GM12878 (cell line): ENCODE measurements at regions not wholly inside any gene's neighbourhood (a gene's known extent, or its start where the extent isn't known, plus 50 kb on each side); places are given as distances from the start of the nearest gene placed in this dataset.

Source experiments
- ATAC-seq: fragments of 200-7000 bp; cut with Tn5 transposase; 3 replicates; pipeline ENCODE4 v1.9.1; 2020; ENCODE audit warnings: mild to moderate bottlenecking, moderate library complexity
- BruUV-seq: library from RNA; stranded (reverse); fragments of 400-500 nt; replicated peaks from 2 replicates; lab custom pipeline; 2021; lab: Mats Ljungman, UMichigan
- CTCF ChIA-PET: fragments of 300-600 bp; sonication (Branson Sonifier 250); formaldehyde crosslinking; extraction: SDS; loops from one replicate; lab custom pipeline; 2021; ENCODE audit warnings: inconsistent platforms; lab: Yijun Ruan, JAX
- POLR2A ChIA-PET: fragments of 350-600 bp; formaldehyde crosslinking; extraction: SDS; loops from one replicate; lab custom pipeline; 2021; ENCODE audit warnings: inconsistent platforms; lab: Charles Lee
- RAD21 ChIA-PET: fragments of 300-600 bp; sonication (Branson Sonifier 250); formaldehyde crosslinking; loops from one replicate; lab custom pipeline; 2023; ENCODE audit warnings: antibody characterized with exemption; ENCODE audit not compliant: unreplicated experiment; lab: Charles Lee
- SMC1A ChIA-PET: fragments of 300-600 bp; sonication (Branson Sonifier 250); formaldehyde crosslinking; loops from one replicate; lab custom pipeline; 2023; ENCODE audit not compliant: unreplicated experiment, uncharacterized antibody; lab: Charles Lee
- DNase-seq: peaks from one replicate; pipeline ENCODE4 v3.0.0-alpha.2; 2011; ENCODE audit warnings: low read depth, low spot score
- FAIRE-seq: peaks from 3 replicates; lab custom pipeline; 2011; peaks lifted over from hg19 to GRCh38; lab: Jason Lieb, UNC
- H2AFZ ChIP-seq: 2 replicates; pipeline ENCODE4 v1.6.0; 2011; ENCODE audit warnings: low read depth, low read length, control low read depth; ENCODE audit not compliant: control insufficient read depth
- H3K27ac ChIP-seq: 2 replicates; pipeline ENCODE4 v1.5.1; 2011; ENCODE audit warnings: control low read depth; ENCODE audit not compliant: control insufficient read depth, insufficient read depth
- H3K27me3 ChIP-seq, 2 experiments: replicated peaks in 1 of 2; 2 replicates each; pipeline versions ENCODE4 v1.6.0 to v1.6.1; 2011; ENCODE audit warnings: low read length in 1 of 2; ENCODE audit not compliant: control insufficient read depth in 2 of 2, insufficient read depth in 2 of 2
- H3K36me3 ChIP-seq, 2 experiments: 2 replicates each; pipeline ENCODE4 v1.5.1; 2011; ENCODE audit warnings: low read length in 1 of 2; ENCODE audit not compliant: control insufficient read depth in 2 of 2, insufficient read depth in 2 of 2
- H3K4me1 ChIP-seq: 2 replicates; pipeline ENCODE4 v1.6.1; 2011; ENCODE audit warnings: mild to moderate bottlenecking, low read length, moderate library complexity, mixed read lengths; ENCODE audit not compliant: control insufficient read depth, insufficient read depth
- H3K4me2 ChIP-seq: 2 replicates; pipeline ENCODE4 v1.6.0; 2011; ENCODE audit warnings: control low read depth; ENCODE audit not compliant: control insufficient read depth, insufficient read depth
- H3K4me3 ChIP-seq: fragments of 200-600 bp; sonication (generic); 2 replicates; pipeline ENCODE4 v1.5.1; 2016
- H3K79me2 ChIP-seq: 2 replicates; pipeline ENCODE4 v1.6.0; 2011; ENCODE audit warnings: low read length; ENCODE audit not compliant: control insufficient read depth, insufficient read depth
- H3K9ac ChIP-seq: 2 replicates; pipeline ENCODE4 v1.8.0; 2011; ENCODE audit warnings: low read length, control low read depth, mixed read lengths; ENCODE audit not compliant: control insufficient read depth, insufficient read depth
- H3K9me3 ChIP-seq: replicated peaks from 3 replicates; pipeline ENCODE4 v1.5.1; 2011; ENCODE audit warnings: mild to moderate bottlenecking, low read length; ENCODE audit not compliant: control insufficient read depth, insufficient read depth
- H4K20me1 ChIP-seq: 2 replicates; pipeline ENCODE4 v1.6.0; 2011; ENCODE audit not compliant: control insufficient read depth, insufficient read depth
- CREM ChIP-seq: IDR thresholded peaks from 2 replicates; pipeline ENCODE4 v1.6.1; 2014; ENCODE audit warnings: antibody characterized with exemption, low read depth
- EZH2 ChIP-seq: IDR thresholded peaks from 2 replicates; pipeline ENCODE4 v1.6.1; 2012; ENCODE audit warnings: low read depth, mild to moderate bottlenecking, control low read depth, inconsistent platforms, low read length, borderline replicate concordance; ENCODE audit not compliant: control insufficient read depth
- NR2C1 ChIP-seq: fragments of 450-650 bp; IDR thresholded peaks from 2 replicates; pipeline ENCODE4 v1.6.1; 2017; ENCODE audit warnings: antibody characterized with exemption, mild to moderate bottlenecking, moderate library complexity
- SUPT20H ChIP-seq: IDR thresholded peaks from 2 replicates; pipeline ENCODE4 v1.6.1; 2011; ENCODE audit warnings: low read depth, mild to moderate bottlenecking, low read length, moderate library complexity, borderline replicate concordance; ENCODE audit not compliant: control insufficient read depth
- ZBED1 ChIP-seq: IDR thresholded peaks from 2 replicates; pipeline ENCODE4 v1.6.1; 2016; ENCODE audit warnings: borderline replicate concordance
- WGBS: methylation state at CpG from one replicate; pipeline ENCODE4 v1.1.6; 2016; ENCODE audit warnings: low lambda C conversion rate; ENCODE audit not compliant: insufficient replicate concordance, insufficient coverage; ENCODE audit errors: missing lambda C conversion rate; 5-methylcytosine and 5-hydroxymethylcytosine counted together
- in situ Hi-C: fragments of 300-500 bp; cut with MboI; formaldehyde crosslinking; loops from 9 replicates; pipeline ENCODE4 v1.14.3; 2018; ENCODE audit warnings: mixed read lengths
- intact Hi-C: fragments of 100-400 bp; cut with micrococcal nuclease; formaldehyde crosslinking; loops from one replicate; pipeline ENCODE4 v1.14.2; 2022; ENCODE audit not compliant: unreplicated experiment

DNA sequence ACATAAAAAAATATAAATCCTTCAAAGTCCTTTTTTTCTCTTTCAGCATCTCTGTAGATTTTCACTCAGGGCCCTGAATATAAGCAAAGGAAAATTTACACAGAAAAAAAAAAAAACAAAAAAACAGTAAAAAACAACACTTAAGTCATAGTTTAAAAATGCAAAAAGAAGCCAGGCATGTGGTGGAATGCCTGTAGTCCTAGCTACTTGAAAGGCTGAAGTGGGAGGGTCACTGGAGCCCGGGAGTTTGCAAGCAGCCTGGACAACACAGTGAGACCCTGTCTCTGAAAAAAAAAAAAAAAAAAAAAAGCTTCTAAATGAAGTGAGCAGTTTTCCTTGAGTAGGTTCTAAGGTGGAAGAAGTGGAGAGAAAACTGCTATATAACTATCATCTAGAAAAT is 55.0 kb upstream of the BNC2 start:
- ChIA-PET RAD21 (no interaction called here), POLR2A (no interaction called here), CTCF (no interaction called here), SMC1A (no interaction called here)
- H3K4me3 ChIP-seq: no peak overlapping the region
- ATAC-seq (no peak), FAIRE-seq (no peak), DNase-seq (no peak)
- H3K79me2 ChIP-seq: no peaks in the 10 kb centered on the region
- no peak overlapping the region for H2AFZ ChIP-seq
- H3K4me1 ChIP-seq: no peaks in the 10 kb centered on the region
- intact Hi-C loops: no loop called here
- H3K36me3 ChIP-seq: no peaks in the 10 kb centered on the region
- no TSS peak for BruUV-seq
- no peak overlapping the region for H3K9ac ChIP-seq
- WGBS: 0% methylated on average over 1 of the region's 1 CpG
- in situ Hi-C loops: no loop called here
- TF ChIP-seq ZBED1 (no peak), SUPT20H (no peak), CREM (no peak), EZH2 (no peak)
- H4K20me1 ChIP-seq: no peaks in the 10 kb centered on the region
- H3K9me3 ChIP-seq: no peaks in the 10 kb centered on the region; the same call in 2 of the 3 replicates
- H3K27ac ChIP-seq: no peak overlapping the region
- H3K27me3 ChIP-seq: no peaks in the 10 kb centered on the region
- H3K4me2 ChIP-seq: no peak overlapping the region

- Histone ChIP-seq H2AFZ (no peak overlapping the region), H3K27ac (no peak overlapping the region), H3K9ac (no peak overlapping the region), H3K4me2 (no peak overlapping the region), H3K4me3 (no peak overlapping the region), H3K4me1 (no peaks in the 10 kb centered on the region), H3K27me3 (no peaks in the 10 kb centered on the region), H4K20me1 (no peaks in the 10 kb centered on the region), H3K79me2 (no peaks in the 10 kb centered on the region), H3K36me3 (no peaks in the 10 kb centered on the region), H3K9me3 (no peaks in the 10 kb centered on the region; the same call in 2 of the 3 replicates)
- ChIA-PET CTCF (no interaction called here), POLR2A (no interaction called here), RAD21 (no interaction called here), SMC1A (no interaction called here)
- ATAC-seq: no peak
- no peak for TF ChIP-seq NR2C1
- 59% methylated on average over 30 of the region's 32 CpGs for WGBS
- DNase-seq: no peak
- intact Hi-C loops (no loop called here), in situ Hi-C loops (no loop called here)
- no peak for FAIRE-seq
- no TSS peak for BruUV-seq
Measured at GRCh38 chr9:16924311-16924915, 53.9 kb upstream of the BNC2 start.
